Heart left ventricle (tissue), 16 donors: ENCODE measurements at regions not wholly inside any gene's neighbourhood (a gene's known extent, or its start where the extent isn't known, plus 50 kb on each side); places are given as distances from the start of the nearest gene placed in this dataset.

Experiments used
- ATAC-seq, 4 donors: fragments of 200-7000 bp; cut with Tn5 transposase; one replicate each; pipeline ENCODE4 v1.9.1; 2020 to 2022; ENCODE audit warnings: moderate library complexity in 4 of 4, mild to moderate bottlenecking in 3 of 4, moderate number of reproducible peaks in 1 of 4
- DNase-seq, 5 donors: peaks; one replicate each; pipeline ENCODE4 v3.0.0-alpha.2; 2020
- H3K27ac ChIP-seq, 12 donors: fragments of 200-600 bp; sonication (generic) in 4 of 12; one replicate each; pipeline versions ENCODE4 v1.5.0 to v1.8.0; 2016 to 2022; ENCODE audit warnings: mild to moderate bottlenecking in 2 of 12
- H3K27me3 ChIP-seq, 9 donors: fragments of 200-600 bp; sonication (generic) in 2 of 9; one replicate each; pipeline versions ENCODE4 v1.5.1 to v1.8.0; 2016 to 2022; ENCODE audit warnings: mild to moderate bottlenecking in 3 of 9
- H3K36me3 ChIP-seq, 9 donors: fragments of 200-600 bp; sonication (generic) in 2 of 9; one replicate each; pipeline versions ENCODE4 v1.5.0 to v1.8.0; 2018 to 2022; ENCODE audit warnings: mild to moderate bottlenecking in 2 of 9
- H3K4me1 ChIP-seq, 12 donors: fragments of 200-600 bp; sonication (generic) in 4 of 12; one replicate each; pipeline versions ENCODE4 v1.5.0 to v1.8.0; 2016 to 2022; ENCODE audit warnings: mild to moderate bottlenecking in 3 of 12
- H3K4me3 ChIP-seq, 12 donors: fragments of 200-600 bp; sonication (generic) in 4 of 12; one replicate each; pipeline versions ENCODE4 v1.5.0 to v1.8.0; 2017 to 2022; ENCODE audit warnings: mild to moderate bottlenecking in 9 of 12, moderate library complexity in 4 of 12
- H3K9me3 ChIP-seq, 12 donors: fragments of 200-600 bp; sonication (generic) in 4 of 12; one replicate each; pipeline versions ENCODE4 v1.5.0 to v1.8.0; 2016 to 2022; ENCODE audit warnings: mild to moderate bottlenecking in 1 of 12
- POLR2A ChIP-seq, 2 donors: fragments of 450-650 bp; IDR thresholded peaks; one replicate each; pipeline ENCODE4 v1.6.1; 2017; ENCODE audit warnings: antibody characterized with exemption in 2 of 2, mild to moderate bottlenecking in 2 of 2, moderate library complexity in 2 of 2
- WGBS, 4 donors: extraction: QIAGEN DNeasy Blood & Tissue Kit in 2 of 4; methylation state at CpG; one replicate each; pipeline versions ENCODE4 v1.1.5 to v1.1.7; 2013 to 2018; 5-methylcytosine and 5-hydroxymethylcytosine counted together
- intact Hi-C, 10 donors: fragments of 100-400 bp; cut with DNase I; formaldehyde crosslinking; loops; one replicate each; pipeline versions ENCODE4 v1.11.1 to v1.14.2; 2022
- TF ChIP-seq, protein P1 (sequence below), 12 donors: fragments of 200-600 bp; sonication (generic) in 4 of 12; IDR thresholded peaks; one replicate each; pipeline versions ENCODE4 v1.5.0 to v1.8.0; 2018 to 2022; ENCODE audit warnings: antibody characterized with exemption in 12 of 12, mild to moderate bottlenecking in 5 of 12
- donor health status: ischemic (EF 13 %, LVEDD 7.1; RV severe dilation, severe dysfunction).
- donor health status: healthy with polysubstance abuse.
- donor health status: DM: no; HTN: yes; CAD: no.
- donor health status: DM: no; HTN: no; CAD: no.
- donor health status: ischemic (EF 25% LVEDD 6.9; RV normal size, moderate dysfunction).
- donor health status: ischemic (EF 25% LVEDD 5.7; RV mildly dilated, moderate dysfunction).
- donor health status: healthy.
- donor health status: DM: yes; HTN: yes; CAD: no.
- donor health status: ischemic (EF 35%, LVEDD 5.7; RV mildly dilated, moderate dysfunction).
- donor health status: nonischemic (EF 11% LVEDD 7.7; RV severe dilation, severe dysfunction).
- donor health status: DM: yes; HTN: yes; CAD: no.
- donor health status: PGD.
- donor health status: ischemic (EF 29% LVEDD 5.4; RV normal size, mild dysfunction).
- donor health status: nonischemic (EF 23%, LVEDD 6.1; RV moderate dilation, normal function).

DNA sequence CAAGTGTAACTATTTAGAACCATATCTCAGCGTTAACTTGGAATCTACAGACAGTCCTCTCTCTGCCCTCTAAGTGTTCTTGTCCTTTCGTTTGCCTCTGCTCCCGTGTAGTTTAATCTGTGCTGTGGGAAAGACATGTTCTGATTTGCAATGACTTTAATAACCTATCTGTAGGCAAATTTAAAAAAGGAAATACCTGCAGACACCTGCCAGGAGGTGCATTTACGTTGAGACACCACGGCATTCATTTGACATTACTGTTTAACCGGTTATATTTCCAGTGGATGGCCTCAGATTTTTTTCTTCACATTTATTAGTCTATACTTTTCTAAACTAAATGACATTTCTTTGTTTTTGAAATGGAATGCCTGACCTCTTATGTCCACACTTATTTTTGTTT, 997.9 kb upstream of the PCDH7 start:
- no peaks in the 10 kb centered on the region for H3K9me3 ChIP-seq
- H3K4me3 ChIP-seq, result no peak overlapping the region
- intact Hi-C loops, result no loop called here
- H3K36me3 ChIP-seq, result no peaks in the 10 kb centered on the region
- DNase-seq, result no peak
- no peaks in the 10 kb centered on the region for H3K4me1 ChIP-seq
- no peak for ATAC-seq
- TF ChIP-seq POLR2A (IDR thresholded peaks at IDR 0.05), result no peak
- TF ChIP-seq, protein P1, sequence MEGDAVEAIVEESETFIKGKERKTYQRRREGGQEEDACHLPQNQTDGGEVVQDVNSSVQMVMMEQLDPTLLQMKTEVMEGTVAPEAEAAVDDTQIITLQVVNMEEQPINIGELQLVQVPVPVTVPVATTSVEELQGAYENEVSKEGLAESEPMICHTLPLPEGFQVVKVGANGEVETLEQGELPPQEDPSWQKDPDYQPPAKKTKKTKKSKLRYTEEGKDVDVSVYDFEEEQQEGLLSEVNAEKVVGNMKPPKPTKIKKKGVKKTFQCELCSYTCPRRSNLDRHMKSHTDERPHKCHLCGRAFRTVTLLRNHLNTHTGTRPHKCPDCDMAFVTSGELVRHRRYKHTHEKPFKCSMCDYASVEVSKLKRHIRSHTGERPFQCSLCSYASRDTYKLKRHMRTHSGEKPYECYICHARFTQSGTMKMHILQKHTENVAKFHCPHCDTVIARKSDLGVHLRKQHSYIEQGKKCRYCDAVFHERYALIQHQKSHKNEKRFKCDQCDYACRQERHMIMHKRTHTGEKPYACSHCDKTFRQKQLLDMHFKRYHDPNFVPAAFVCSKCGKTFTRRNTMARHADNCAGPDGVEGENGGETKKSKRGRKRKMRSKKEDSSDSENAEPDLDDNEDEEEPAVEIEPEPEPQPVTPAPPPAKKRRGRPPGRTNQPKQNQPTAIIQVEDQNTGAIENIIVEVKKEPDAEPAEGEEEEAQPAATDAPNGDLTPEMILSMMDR (IDR thresholded peaks at IDR 0.05), result no peak
- H3K27me3 ChIP-seq, result no peaks in the 10 kb centered on the region
- H3K27ac ChIP-seq, result no peak overlapping the region
- WGBS, 4 donors, result 70 to 81% (median 75%) methylated on average over 6 of the region's 6 CpGs

DNA sequence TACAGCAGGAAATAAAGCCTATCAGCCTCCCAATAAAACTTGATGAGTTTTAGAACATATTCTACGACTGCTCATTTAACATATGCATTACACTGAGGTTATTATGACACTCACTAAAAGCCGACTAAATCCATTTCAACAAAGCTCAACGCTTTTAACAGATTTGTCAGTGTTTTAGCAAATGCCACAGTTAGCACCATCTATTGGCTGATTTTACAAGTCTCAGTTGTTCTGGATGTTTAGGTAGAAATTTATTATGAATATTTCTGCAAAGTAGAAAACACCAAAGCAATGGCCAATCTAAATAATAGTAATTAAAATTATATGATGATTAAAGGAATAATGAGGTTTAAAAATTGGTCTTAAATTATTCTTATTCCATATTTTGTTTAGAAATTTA, 993.2 kb upstream of the PCDH7 start:
- Histone ChIP-seq H3K9me3 (peaks cover 0 to 1% (median 0%) of the 10 kb centered on the region in 12 donors), H3K4me3 (no peak overlapping the region), H3K36me3 (no peaks in the 10 kb centered on the region), H3K27me3 (no peaks in the 10 kb centered on the region), H3K27ac (no peak overlapping the region), H3K4me1 (no peaks in the 10 kb centered on the region)
- DNase-seq (no peak), ATAC-seq (no peak)
- intact Hi-C loops, result no loop called here
- TF ChIP-seq, protein P1 (IDR thresholded peaks at IDR 0.05), result no peak
- TF ChIP-seq POLR2A (IDR thresholded peaks at IDR 0.05), result no peak
- WGBS, 4 donors, result 70 to 82% (median 80%) methylated on average over 3 of the region's 3 CpGs

DNA sequence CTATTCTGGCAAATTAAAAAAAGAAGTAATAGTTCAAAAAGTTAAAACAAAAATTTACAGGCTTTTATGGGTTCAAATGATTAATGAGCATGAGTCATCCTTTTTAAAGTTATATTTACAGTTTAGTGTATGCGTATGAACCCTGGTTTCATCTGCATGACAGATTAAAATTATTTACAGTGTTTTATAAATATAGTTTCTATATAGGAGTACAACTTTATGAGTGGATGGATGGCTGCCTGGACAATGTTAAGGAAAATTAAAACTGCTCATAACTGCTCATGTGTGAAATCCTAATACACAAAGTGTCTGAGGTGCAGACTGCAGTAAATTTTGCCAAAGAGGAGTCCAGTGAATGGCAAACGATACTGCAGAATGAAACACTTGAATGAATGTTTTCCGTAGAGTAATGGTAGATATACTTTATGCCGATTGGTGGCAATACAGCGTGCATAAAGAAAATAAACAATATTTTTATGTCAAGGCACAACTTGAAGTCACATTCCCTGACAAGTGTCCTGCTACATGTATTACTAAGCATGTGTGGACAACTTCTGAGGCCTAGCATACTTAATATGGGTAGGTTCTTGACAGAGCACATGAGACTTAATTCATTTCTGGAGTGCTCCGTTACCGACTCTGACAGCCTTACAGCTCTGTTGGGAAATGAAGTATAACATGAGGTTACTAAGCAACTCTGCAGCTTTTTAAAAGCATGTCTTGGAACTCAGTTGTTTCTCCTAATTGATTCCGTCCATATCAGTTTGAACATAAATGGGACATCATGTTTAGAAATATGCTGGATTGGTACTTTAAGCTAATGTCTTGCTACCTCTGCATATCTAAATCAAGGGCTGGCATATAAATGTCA, 985.6 kb upstream of the PCDH7 start:
- Histone ChIP-seq H3K27ac (no peak overlapping the region), H3K9me3 (peaks cover 0 to 3% (median 0%) of the 10 kb centered on the region in 12 donors), H3K4me1 (no peaks in the 10 kb centered on the region), H3K4me3 (no peak overlapping the region), H3K36me3 (no peaks in the 10 kb centered on the region), H3K27me3 (no peaks in the 10 kb centered on the region)
- ATAC-seq, result no peak
- WGBS, 4 donors, result 77 to 90% (median 85%) methylated on average over 8 of the region's 8 CpGs
- DNase-seq, result no peak
- TF ChIP-seq POLR2A (IDR thresholded peaks at IDR 0.05), result no peak
- TF ChIP-seq, protein P1 (IDR thresholded peaks at IDR 0.05), result no peak
- intact Hi-C loops, result no loop called here

DNA sequence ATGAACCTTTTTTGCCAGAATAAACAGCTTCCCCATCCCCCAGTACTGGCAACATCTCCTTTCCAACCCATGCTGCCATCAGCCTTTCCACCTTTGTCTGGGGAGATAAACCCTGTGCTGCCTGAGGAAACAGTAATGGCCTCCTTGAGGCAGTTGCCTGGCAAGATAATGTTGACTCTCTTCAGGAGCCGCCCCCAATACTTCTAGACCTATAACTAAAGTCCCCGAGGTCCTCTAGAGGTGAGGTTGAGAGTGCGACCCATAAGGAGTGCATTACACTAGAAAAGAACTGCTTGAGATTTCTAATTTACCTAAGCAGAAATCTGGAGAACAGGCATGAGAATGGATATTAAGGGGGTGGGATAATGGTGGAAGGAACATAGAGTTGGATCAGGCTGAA, 963.2 kb upstream of the PCDH7 start:
- H3K36me3 ChIP-seq, result no peaks in the 10 kb centered on the region
- H3K4me3 ChIP-seq, result no peak overlapping the region
- intact Hi-C loops, result no loop called here
- H3K27me3 ChIP-seq, result no peaks in the 10 kb centered on the region
- no peaks in the 10 kb centered on the region for H3K4me1 ChIP-seq
- no peak overlapping the region for H3K27ac ChIP-seq
- no peaks in the 10 kb centered on the region for H3K9me3 ChIP-seq
- WGBS, 4 donors, result 56 to 90% (median 71%) methylated on average over 3 of the region's 3 CpGs
- TF ChIP-seq, protein P1 (IDR thresholded peaks at IDR 0.05), result no peak
- TF ChIP-seq POLR2A (IDR thresholded peaks at IDR 0.05), result no peak
- no peak for ATAC-seq
- no peak for DNase-seq
